ENCODE measurements at regions not wholly inside any gene's neighbourhood (a gene's known extent, or its start where the extent isn't known, plus 50 kb on each side); places are given as distances from the start of the nearest gene placed in this dataset.

GRCh38 chr3:95514260-95514659, 1300.1 kb upstream of the EPHA6 start:
- no peaks in the 10 kb centered on the region for H3K27me3 ChIP-seq (ENCODE audit: control insufficient read depth, extremely low read depth, insufficient read depth, low read length)
- H3K27ac ChIP-seq (ENCODE audit: control insufficient read depth, insufficient read depth, low read length): no peak overlapping the region
- FAIRE-seq (no peak), DNase-seq (ENCODE audit: low read depth, low spot score) (no peak)
- no peaks in the 10 kb centered on the region for H3K79me2 ChIP-seq (ENCODE audit: control insufficient read depth, insufficient read depth, low read length)
- dilution Hi-C loops (cut with MboI; ENCODE audit: extremely low pct_ligation_motif_present, low sequenced_read_pairs): no loop called here
- H3K4me1 ChIP-seq (ENCODE audit: control insufficient read depth, extremely low read depth, insufficient read depth, low read length): no peaks in the 10 kb centered on the region
- H4K20me1 ChIP-seq (ENCODE audit: control insufficient read depth, extremely low read depth, insufficient read depth, low read length): no peaks in the 10 kb centered on the region
- no peak overlapping the region for H3K9ac ChIP-seq (ENCODE audit: control insufficient read depth, extremely low read depth, insufficient read depth, low read length)
- no peak overlapping the region for H3K4me2 ChIP-seq (ENCODE audit: control insufficient read depth, extremely low read depth, insufficient read depth, low read depth, low read length)
- no peak overlapping the region for H2AFZ ChIP-seq (ENCODE audit: control insufficient read depth, low read length)
- H3K9me1 ChIP-seq (ENCODE audit: control insufficient read depth, extremely low read depth, insufficient read depth, low read length): no peaks in the 10 kb centered on the region
- TF ChIP-seq EZH2 (IDR thresholded peaks at IDR 0.05; ENCODE audit: low read length) (no peak), CTCF (optimal IDR thresholded peaks at IDR 0.05 in 1 of 3, IDR thresholded peaks at IDR 0.05 in 1 of 3, conservative IDR thresholded peaks at IDR 0.05 in 1 of 3; ENCODE audit: extremely low read depth in 1 of 3, insufficient read depth in 2 of 3, low read length in 3 of 3) (no peak)
- no peaks in the 10 kb centered on the region for H3K9me3 ChIP-seq (ENCODE audit: control insufficient read depth, low read depth, low read length)
- no peak overlapping the region for H3K4me3 ChIP-seq (ENCODE audit: control insufficient read depth in 2 of 3, extremely low read depth in 1 of 3, insufficient read depth in 2 of 3, low read depth in 1 of 3, low read length in 3 of 3)
- no peaks in the 10 kb centered on the region for H3K36me3 ChIP-seq (ENCODE audit: control insufficient read depth in 2 of 2, extremely low read depth in 1 of 2, insufficient read depth in 2 of 2, low read length in 2 of 2)

- Histone ChIP-seq H3K4me3 (ENCODE audit: control insufficient read depth in 2 of 3, extremely low read depth in 1 of 3, insufficient read depth in 2 of 3, low read depth in 1 of 3, low read length in 3 of 3) (no peak overlapping the region), H3K36me3 (ENCODE audit: control insufficient read depth in 2 of 2, extremely low read depth in 1 of 2, insufficient read depth in 2 of 2, low read length in 2 of 2) (no peaks in the 10 kb centered on the region), H3K27me3 (ENCODE audit: control insufficient read depth, extremely low read depth, insufficient read depth, low read length) (no peaks in the 10 kb centered on the region), H3K79me2 (ENCODE audit: control insufficient read depth, insufficient read depth, low read length) (no peaks in the 10 kb centered on the region), H3K9me3 (ENCODE audit: control insufficient read depth, low read depth, low read length) (no peaks in the 10 kb centered on the region), H3K4me1 (ENCODE audit: control insufficient read depth, extremely low read depth, insufficient read depth, low read length) (no peaks in the 10 kb centered on the region), H3K4me2 (ENCODE audit: control insufficient read depth, extremely low read depth, insufficient read depth, low read depth, low read length) (no peak overlapping the region), H3K9ac (ENCODE audit: control insufficient read depth, extremely low read depth, insufficient read depth, low read length) (no peak overlapping the region), H3K27ac (ENCODE audit: control insufficient read depth, insufficient read depth, low read length) (no peak overlapping the region), H3K9me1 (ENCODE audit: control insufficient read depth, extremely low read depth, insufficient read depth, low read length) (no peaks in the 10 kb centered on the region), H2AFZ (ENCODE audit: control insufficient read depth, low read length) (no peak overlapping the region), H4K20me1 (ENCODE audit: control insufficient read depth, extremely low read depth, insufficient read depth, low read length) (no peaks in the 10 kb centered on the region)
- DNase-seq (ENCODE audit: low read depth, low spot score) (no peak), FAIRE-seq (no peak)
- TF ChIP-seq CTCF (optimal IDR thresholded peaks at IDR 0.05 in 1 of 3, IDR thresholded peaks at IDR 0.05 in 1 of 3, conservative IDR thresholded peaks at IDR 0.05 in 1 of 3; ENCODE audit: extremely low read depth in 1 of 3, insufficient read depth in 2 of 3, low read length in 3 of 3): no peak
- TF ChIP-seq EZH2 (IDR thresholded peaks at IDR 0.05; ENCODE audit: low read length): no peak
- dilution Hi-C loops (cut with MboI; ENCODE audit: extremely low pct_ligation_motif_present, low sequenced_read_pairs): no loop called here
Observed at GRCh38 chr3:95521396-95521795, 1293.0 kb upstream of the EPHA6 start.

Data from keratinocyte (primary cell).